GM12872 (cell line): ENCODE measurements at regions not wholly inside any gene's neighbourhood (a gene's known extent, or its start where the extent isn't known, plus 50 kb on each side); places are given as distances from the start of the nearest gene placed in this dataset.

ENCODE experiments used
- CTCF ChIP-seq: IDR thresholded peaks from 3 replicates; pipeline ENCODE4 v1.5.1; 2011; ENCODE audit warnings: low read depth, mild to moderate bottlenecking, low read length, moderate library complexity; ENCODE audit not compliant: insufficient read depth

- no peak for TF ChIP-seq CTCF
These were observed 606.7 kb upstream of the LRRC4C start for GRCh38 chr11:42066113-42066512.

GRCh38 chr11:42074306-42074705 is 614.9 kb upstream of the LRRC4C start:
- TF ChIP-seq CTCF = no peak

GRCh38 chr11:42075180-42075579 is 615.7 kb upstream of the LRRC4C start:
- TF ChIP-seq CTCF = no peak

GRCh38 chr11:42077794-42078193 is 618.3 kb upstream of the LRRC4C start:
- no peak for TF ChIP-seq CTCF

- TF ChIP-seq CTCF = no peak
These were observed 626.3 kb upstream of the LRRC4C start for GRCh38 chr11:42085736-42086135.

GRCh38 chr11:42093541-42093940 is 634.1 kb upstream of the LRRC4C start:
- TF ChIP-seq CTCF = no peak

GRCh38 chr11:42098075-42098474 is 638.6 kb upstream of the LRRC4C start:
- no peak for TF ChIP-seq CTCF

GRCh38 chr11:42112866-42113265 is 653.4 kb upstream of the LRRC4C start:
- TF ChIP-seq CTCF = no peak
